Inferior parietal cortex (tissue), 1 donor: ENCODE measurements at regions not wholly inside any gene's neighbourhood (a gene's known extent, or its start where the extent isn't known, plus 50 kb on each side); places are given as distances from the start of the nearest gene placed in this dataset.

Experiments
- DNase-seq: peaks from one replicate; pipeline ENCODE4 v3.0.0-alpha.2; 2016; ENCODE audit errors: extremely low spot score

GRCh38 chr15:39445931-39446330 lies 134.9 kb upstream of the THBS1 start:
- DNase-seq, result no peak

- no peak for DNase-seq
Measured at GRCh38 chr15:39447346-39447745, 133.5 kb upstream of the THBS1 start.

GRCh38 chr15:39447881-39448280 lies 133.0 kb upstream of the THBS1 start:
- no peak for DNase-seq

DNA sequence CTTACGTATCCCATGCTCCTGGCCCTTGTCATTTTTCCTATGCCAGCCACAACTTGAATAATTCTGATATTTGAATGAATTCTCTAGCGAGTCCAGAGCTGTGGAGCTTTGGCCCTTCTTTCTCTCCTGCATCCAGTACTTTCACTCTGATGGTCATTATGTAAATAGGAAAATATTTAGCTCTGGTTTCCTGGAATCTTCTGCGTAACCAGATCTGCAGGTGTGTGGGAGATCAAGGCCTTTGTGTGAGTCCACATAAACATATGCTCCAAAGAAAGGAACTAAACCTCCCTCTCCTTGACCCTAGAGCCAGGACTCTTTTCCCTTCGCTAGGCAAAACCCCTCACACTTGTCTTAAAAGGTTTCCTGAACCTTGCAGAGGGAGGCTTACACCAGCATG lies 132.5 kb upstream of the THBS1 start:
- no peak for DNase-seq

- DNase-seq, result no peak
Measured at GRCh38 chr15:39451121-39451688, 129.7 kb upstream of the THBS1 start.

DNA sequence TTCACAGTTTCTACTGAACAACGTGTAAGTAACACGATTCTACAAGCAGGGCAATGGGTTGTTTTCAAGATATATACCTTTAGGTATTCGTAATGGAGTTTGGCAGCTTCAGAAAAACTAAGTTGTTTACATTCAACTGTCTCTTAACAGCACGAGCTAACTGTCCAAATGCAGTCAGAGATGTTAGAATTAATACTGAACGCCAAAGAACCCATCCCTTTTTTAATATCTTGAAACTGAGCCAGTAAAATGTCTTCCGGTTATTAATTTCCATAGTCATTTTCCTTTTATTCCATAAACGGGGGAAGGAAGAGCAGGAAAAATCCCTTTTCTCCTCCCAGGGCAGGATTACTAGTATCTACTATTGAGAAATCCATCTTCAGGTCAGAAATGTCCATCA lies 129.0 kb upstream of the THBS1 start:
- DNase-seq, result no peak

- no peak for DNase-seq
Measured at GRCh38 chr15:39453620-39454019, 127.3 kb upstream of the THBS1 start.

GRCh38 chr15:39454189-39454986 lies 126.5 kb upstream of the THBS1 start:
- DNase-seq, result no peak

DNA sequence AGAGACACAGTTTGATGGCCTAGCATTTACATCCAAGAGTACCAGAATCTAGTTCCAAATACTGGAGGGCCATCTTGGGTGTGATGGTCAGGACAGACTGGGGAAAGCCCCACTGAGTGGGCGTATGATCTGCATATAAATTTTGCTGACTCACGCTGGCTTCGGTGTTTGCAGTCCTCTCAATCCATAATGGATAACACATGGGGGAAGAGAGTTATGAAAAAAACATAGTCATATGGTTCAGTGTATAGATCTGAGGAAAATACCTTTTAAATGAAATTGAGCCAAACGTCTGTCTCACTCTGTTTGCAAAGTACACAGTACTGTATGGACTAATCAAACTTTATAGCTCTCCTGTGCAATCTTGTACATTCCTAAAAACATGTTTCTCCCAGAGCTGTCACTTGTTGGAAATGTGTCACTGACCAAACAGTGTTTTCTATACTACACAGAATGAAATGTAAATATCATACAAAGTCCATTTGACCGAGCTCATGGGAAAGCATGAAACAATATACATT lies 125.3 kb upstream of the THBS1 start:
- no peak for DNase-seq

DNA sequence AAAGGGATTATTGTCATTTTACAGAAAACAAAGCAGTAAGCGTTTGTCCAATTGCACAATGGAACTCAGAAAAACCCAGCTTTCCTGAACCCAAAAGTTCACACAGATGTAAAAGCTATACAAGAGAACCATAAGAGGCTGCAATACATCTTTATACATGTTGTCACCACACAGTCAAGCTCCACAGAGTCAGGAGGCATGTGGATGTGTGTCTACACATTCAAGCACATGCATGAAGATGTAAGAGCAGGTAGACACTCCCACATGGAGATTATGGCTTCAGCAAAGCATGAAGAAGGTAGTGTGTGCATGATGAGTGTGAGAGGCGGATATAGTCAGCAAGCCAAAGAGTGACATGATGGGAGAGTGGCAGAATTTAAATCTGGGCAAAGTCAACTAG lies 124.7 kb upstream of the THBS1 start:
- no peak for DNase-seq

DNA sequence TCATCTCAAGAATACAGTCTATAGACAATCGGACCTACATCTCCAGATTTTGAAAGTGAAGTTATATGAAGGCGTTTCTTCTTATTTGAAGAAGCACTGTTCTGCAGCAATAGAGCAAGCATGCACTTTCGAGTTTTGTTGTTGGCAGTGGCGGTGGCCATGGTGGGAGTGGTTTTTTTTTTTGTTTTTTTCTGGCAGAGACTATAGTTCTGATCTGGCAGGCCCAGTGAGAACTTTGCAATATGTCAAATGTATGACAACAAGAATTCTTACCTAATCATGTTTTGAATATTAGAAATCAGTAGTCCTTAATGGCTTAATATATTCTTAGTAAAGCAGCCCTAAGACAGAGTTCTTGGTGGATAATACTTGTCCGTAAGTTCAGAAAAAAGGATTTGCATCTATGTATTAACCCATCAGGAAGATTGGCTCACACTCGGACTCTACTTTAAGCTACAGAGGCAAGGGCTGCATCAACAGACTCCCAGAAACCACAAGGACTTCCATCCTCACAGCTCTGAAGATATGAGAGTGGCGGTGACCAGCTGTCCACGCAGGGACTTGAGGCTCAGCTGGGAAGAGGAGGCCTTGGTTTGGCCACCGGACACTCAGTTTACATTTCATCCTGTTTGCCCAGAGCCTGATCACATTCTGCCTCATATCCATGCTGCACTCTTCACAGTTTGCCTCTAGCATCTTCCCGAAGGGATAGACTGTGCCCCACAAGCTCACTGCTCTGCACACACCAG lies 124.1 kb upstream of the THBS1 start:
- no peak for DNase-seq

DNA sequence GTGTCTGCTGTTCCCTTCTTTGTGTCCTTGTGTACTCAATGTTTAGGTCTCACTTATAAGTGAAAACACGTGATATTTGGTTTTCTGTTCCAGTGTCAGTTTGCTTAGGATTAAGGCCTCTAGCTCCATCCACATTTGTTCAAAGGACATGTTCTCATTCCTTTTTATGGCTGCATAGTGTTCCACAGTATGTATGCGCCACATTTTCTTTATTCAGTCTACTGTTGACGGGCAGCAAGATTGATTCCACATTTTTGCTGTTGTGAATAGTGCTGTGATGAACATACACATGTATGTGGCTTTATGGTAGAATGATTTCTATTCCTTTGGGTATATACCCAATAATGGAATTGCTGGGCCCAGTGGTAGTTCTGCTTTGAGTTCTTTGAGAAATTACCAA lies 122.7 kb upstream of the THBS1 start:
- DNase-seq, result no peak

DNA sequence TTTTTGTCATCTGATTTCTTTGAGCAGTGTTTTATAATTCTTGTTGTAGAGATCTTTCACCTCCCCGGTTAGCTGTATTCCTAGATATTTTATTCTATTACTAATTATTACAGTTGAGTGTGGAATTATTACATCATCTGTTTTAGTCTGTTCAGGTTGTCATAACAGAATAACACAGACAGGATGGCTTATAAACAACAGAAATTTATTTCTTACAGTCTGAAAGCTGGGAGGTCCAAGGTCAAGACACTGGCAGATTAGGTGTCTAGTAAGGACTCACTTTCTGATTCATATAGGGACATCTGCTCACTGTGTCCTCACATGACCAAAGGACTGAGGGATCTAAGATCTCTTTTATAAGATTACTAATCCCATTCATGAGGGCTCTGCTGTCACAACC lies 121.3 kb upstream of the THBS1 start:
- DNase-seq, result no peak

DNA sequence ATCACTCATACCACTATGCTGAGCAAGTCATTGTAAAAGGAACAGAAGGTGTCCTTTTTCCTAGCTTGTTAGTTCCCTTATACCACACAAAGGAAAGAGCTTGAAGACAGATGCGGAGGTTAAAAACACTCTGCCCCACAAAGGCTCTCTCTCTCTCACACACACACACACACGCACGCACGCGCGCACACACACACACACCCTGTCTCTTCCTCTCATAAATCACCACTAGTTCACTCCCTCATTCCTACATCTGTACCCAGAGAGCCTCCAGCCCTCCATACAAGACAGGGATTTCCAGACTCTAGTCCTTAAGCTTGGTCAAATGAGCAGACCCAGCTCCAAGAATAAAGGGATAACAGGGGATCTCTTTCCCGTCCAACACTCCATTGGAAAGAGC lies 120.1 kb upstream of the THBS1 start:
- no peak for DNase-seq

DNA sequence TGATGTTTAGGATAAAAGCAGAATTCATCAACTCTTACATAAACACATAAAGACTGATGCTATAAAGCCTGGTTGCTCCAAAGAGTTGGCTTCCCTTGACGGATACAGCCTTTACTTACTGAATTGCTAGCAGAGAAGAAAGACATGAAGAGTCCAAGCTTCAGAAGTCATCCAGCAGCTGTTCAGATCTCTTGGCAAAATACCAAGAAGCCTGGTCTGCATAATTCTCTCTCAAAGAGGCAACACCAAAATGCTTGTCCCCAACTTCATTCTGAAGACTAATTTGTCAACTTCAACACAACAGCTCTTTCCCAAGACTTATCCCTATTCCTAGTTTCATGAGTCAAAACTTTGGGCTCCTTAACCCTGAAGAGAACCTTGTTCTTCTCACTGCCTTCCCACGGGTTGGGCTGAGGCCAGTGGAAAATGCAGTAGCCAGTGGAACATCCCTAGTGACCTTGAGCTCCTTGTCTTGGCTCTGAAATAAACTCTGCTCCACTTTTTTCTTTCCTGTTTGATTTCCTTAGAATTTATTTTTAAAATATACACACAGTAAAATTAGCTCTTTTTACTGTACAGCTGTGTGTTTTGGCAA lies 119.2 kb upstream of the THBS1 start:
- no peak for DNase-seq

- no peak for DNase-seq
Measured at GRCh38 chr15:39462691-39463090, 118.2 kb upstream of the THBS1 start.

GRCh38 chr15:39465843-39466749 lies 114.8 kb upstream of the THBS1 start:
- DNase-seq, result no peak

GRCh38 chr15:39466750-39467105 lies 114.2 kb upstream of the THBS1 start:
- DNase-seq, result no peak

DNA sequence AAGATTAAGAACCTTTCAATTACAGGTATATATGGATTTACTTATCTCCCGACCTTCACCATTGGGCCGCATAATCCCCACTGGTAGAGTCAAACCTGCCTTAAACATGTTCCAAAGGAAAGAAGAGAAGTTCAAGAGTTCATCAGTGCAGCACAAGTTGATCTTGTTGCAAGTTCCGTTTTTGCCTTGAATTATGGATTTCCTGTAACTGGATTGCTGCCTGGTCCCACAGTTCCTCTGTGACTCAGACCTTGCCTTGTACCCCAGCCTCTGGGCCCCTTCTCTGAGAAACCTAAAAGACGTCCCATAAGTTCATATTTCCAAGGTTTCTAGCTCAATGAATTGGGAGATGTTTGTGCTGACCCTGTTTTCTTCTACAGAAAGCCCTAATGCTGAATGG lies 112.5 kb upstream of the THBS1 start:
- no peak for DNase-seq

DNA sequence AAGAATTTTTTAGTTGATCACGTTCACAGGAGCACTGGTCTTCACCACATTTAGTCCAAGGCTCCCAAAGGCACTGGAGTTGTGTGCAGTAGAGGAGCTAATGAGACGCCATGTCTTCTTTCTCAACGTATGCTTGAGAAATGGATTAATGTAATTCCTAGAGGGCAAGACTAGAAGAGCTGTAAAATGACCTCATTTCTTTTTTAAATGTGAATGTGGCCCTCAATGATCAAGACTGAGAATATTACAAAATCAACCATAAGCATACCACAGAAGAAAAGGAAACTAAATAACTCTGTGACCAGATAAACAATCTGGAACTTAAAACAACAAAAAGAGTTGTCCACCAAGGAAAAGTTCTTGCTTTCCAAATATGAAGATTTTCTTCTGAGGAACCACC lies 112.1 kb upstream of the THBS1 start:
- DNase-seq, result no peak

DNA sequence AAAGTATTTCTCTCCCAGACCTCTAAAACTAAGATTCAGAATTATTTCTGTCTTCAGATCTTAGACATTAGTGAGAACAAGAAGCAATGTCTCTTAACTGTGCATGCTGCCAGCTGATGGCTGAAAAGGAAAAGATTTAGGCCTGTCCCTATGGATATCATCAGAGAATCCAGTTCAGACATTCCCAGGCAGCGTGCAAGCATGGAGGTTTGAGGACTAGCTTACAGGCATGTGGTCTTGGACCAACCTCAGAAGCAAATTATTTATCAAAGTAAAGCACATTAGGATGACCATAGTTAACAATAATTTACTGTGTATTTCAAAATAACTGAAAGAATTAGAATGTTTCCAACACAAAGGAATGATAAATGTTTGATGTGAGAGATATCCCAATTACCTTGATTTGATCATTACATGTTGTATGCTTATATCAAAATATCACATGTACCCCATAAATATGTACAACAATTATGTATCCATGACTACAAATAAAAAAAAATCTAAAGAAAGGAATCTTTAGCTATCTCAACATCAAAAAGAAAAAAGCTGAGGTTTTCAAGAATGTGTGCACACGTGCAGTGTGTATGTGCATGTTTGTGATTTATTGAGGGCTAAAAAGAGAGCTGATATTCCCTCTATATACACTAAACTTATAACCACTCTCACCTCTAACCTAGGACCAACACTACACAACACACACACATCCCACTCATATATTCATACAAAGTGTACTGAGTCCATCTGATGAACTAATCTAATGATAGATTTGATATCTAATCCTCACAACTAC lies 108.9 kb upstream of the THBS1 start:
- DNase-seq, result no peak
